HG03354 (cell line): ENCODE measurements at regions not wholly inside any gene's neighbourhood (a gene's known extent, or its start where the extent isn't known, plus 50 kb on each side); places are given as distances from the start of the nearest gene placed in this dataset.

ENCODE experiments used
- ATAC-seq: cut with Tn5 transposase; IDR thresholded peaks from one replicate; pipeline ENCODE4 v1.9.1; 2021; ENCODE audit warnings: mild to moderate bottlenecking; ENCODE audit not compliant: unreplicated experiment, poor library complexity, severe bottlenecking

- ATAC-seq = no peak
Observed at GRCh38 chr7:72524037-72524436, 111.9 kb upstream of the CALN1 start.

GRCh38 chr7:72504061-72504706, 92.0 kb upstream of the CALN1 start:
- ATAC-seq = no peak

GRCh38 chr7:72503644-72504043, 91.5 kb upstream of the CALN1 start:
- no peak for ATAC-seq

- ATAC-seq = no peak
Observed at GRCh38 chr7:72494807-72495206, 82.7 kb upstream of the CALN1 start.

GRCh38 chr7:72493850-72494661, 81.9 kb upstream of the CALN1 start:
- ATAC-seq = peak; percentile 51

- ATAC-seq = no peak
Observed at GRCh38 chr7:72492461-72493065, 80.4 kb upstream of the CALN1 start.

- ATAC-seq = no peak
Observed at GRCh38 chr7:72490301-72490700, 78.2 kb upstream of the CALN1 start.

GRCh38 chr7:72481934-72482333, 69.8 kb upstream of the CALN1 start:
- no peak for ATAC-seq

- no peak for ATAC-seq
Observed at GRCh38 chr7:72476608-72477305, 64.6 kb upstream of the CALN1 start.

GRCh38 chr7:72467237-72467636, 55.1 kb upstream of the CALN1 start:
- ATAC-seq = no peak

GRCh38 chr7:72466797-72467196, 54.7 kb upstream of the CALN1 start:
- no peak for ATAC-seq

- no peak for ATAC-seq
Observed at GRCh38 chr7:72465521-72465920, 53.4 kb upstream of the CALN1 start.

GRCh38 chr7:72462311-72462710, 50.2 kb upstream of the CALN1 start:
- ATAC-seq = no peak
